ENCODE measurements at regions not wholly inside any gene's neighbourhood (a gene's known extent, or its start where the extent isn't known, plus 50 kb on each side); places are given as distances from the start of the nearest gene placed in this dataset.

GRCh38 chr5:6907320-6907918 lies 194.2 kb downstream of the TENT4A start:
- no peaks in the 10 kb centered on the region for H3K36me3 ChIP-seq (replicated peaks; ENCODE audit: control insufficient read depth, insufficient read depth, low read length)
- no peaks in the 10 kb centered on the region for H3K27me3 ChIP-seq (ENCODE audit: control insufficient read depth, insufficient read depth, low read length)
- no peak overlapping the region for H3K4me3 ChIP-seq (ENCODE audit: insufficient read depth, low read depth, low read length)

GRCh38 chr5:6909901-6910300 lies 196.7 kb downstream of the TENT4A start:
- H3K4me3 ChIP-seq (ENCODE audit: insufficient read depth, low read depth, low read length): no peak overlapping the region
- DNase-seq: no peak
- H3K36me3 ChIP-seq (replicated peaks; ENCODE audit: control insufficient read depth, insufficient read depth, low read length): no peaks in the 10 kb centered on the region
- H3K27me3 ChIP-seq (ENCODE audit: control insufficient read depth, insufficient read depth, low read length): no peaks in the 10 kb centered on the region

More at GRCh38 chr5:6907320-6907918, 194.2 kb downstream of the TENT4A start:
- no peak for DNase-seq

GRCh38 chr5:6910950-6911349 lies 197.7 kb downstream of the TENT4A start:
- no peaks in the 10 kb centered on the region for H3K27me3 ChIP-seq (ENCODE audit: control insufficient read depth, insufficient read depth, low read length)

GRCh38 chr5:6914347-6914746 lies 201.1 kb downstream of the TENT4A start:
- Histone ChIP-seq H3K4me3 (ENCODE audit: insufficient read depth, low read depth, low read length) (no peak overlapping the region), H3K27me3 (ENCODE audit: control insufficient read depth, insufficient read depth, low read length) (no peaks in the 10 kb centered on the region), H3K36me3 (replicated peaks; ENCODE audit: control insufficient read depth, insufficient read depth, low read length) (no peaks in the 10 kb centered on the region)
- no peak for DNase-seq

More at GRCh38 chr5:6910950-6911349, 197.7 kb downstream of the TENT4A start:
- no peak for DNase-seq
- no peaks in the 10 kb centered on the region for H3K36me3 ChIP-seq (replicated peaks; ENCODE audit: control insufficient read depth, insufficient read depth, low read length)
- H3K4me3 ChIP-seq (ENCODE audit: insufficient read depth, low read depth, low read length): no peak overlapping the region

- no peak overlapping the region for H3K4me3 ChIP-seq (ENCODE audit: insufficient read depth, low read depth, low read length)
- no peaks in the 10 kb centered on the region for H3K36me3 ChIP-seq (replicated peaks; ENCODE audit: control insufficient read depth, insufficient read depth, low read length)
- H3K27me3 ChIP-seq (ENCODE audit: control insufficient read depth, insufficient read depth, low read length): no peaks in the 10 kb centered on the region
- DNase-seq: no peak
Observed at GRCh38 chr5:6915574-6915973, 202.3 kb downstream of the TENT4A start.

GRCh38 chr5:6918255-6918654 lies 205.0 kb downstream of the TENT4A start:
- Histone ChIP-seq H3K4me3 (ENCODE audit: insufficient read depth, low read depth, low read length) (no peak overlapping the region), H3K36me3 (replicated peaks; ENCODE audit: control insufficient read depth, insufficient read depth, low read length) (no peaks in the 10 kb centered on the region), H3K27me3 (ENCODE audit: control insufficient read depth, insufficient read depth, low read length) (no peaks in the 10 kb centered on the region)
- no peak for DNase-seq

- DNase-seq: no peak
- Histone ChIP-seq H3K27me3 (ENCODE audit: control insufficient read depth, insufficient read depth, low read length) (no peaks in the 10 kb centered on the region), H3K4me3 (ENCODE audit: insufficient read depth, low read depth, low read length) (no peak overlapping the region)
Observed at GRCh38 chr5:6920628-6921256, 207.5 kb downstream of the TENT4A start.

GRCh38 chr5:6926491-6927038 lies 213.3 kb downstream of the TENT4A start:
- Histone ChIP-seq H3K36me3 (replicated peaks; ENCODE audit: control insufficient read depth, insufficient read depth, low read length) (no peaks in the 10 kb centered on the region), H3K4me3 (ENCODE audit: insufficient read depth, low read depth, low read length) (no peak overlapping the region), H3K27me3 (ENCODE audit: control insufficient read depth, insufficient read depth, low read length) (no peaks in the 10 kb centered on the region)
- DNase-seq: no peak

More at GRCh38 chr5:6920628-6921256, 207.5 kb downstream of the TENT4A start:
- H3K36me3 ChIP-seq (replicated peaks; ENCODE audit: control insufficient read depth, insufficient read depth, low read length): no peaks in the 10 kb centered on the region

- Histone ChIP-seq H3K4me3 (ENCODE audit: insufficient read depth, low read depth, low read length) (no peak overlapping the region), H3K27me3 (ENCODE audit: control insufficient read depth, insufficient read depth, low read length) (no peaks in the 10 kb centered on the region), H3K36me3 (replicated peaks; ENCODE audit: control insufficient read depth, insufficient read depth, low read length) (no peaks in the 10 kb centered on the region)
- no peak for DNase-seq
Observed at GRCh38 chr5:6936031-6936430, 222.8 kb downstream of the TENT4A start.

- H3K27me3 ChIP-seq (ENCODE audit: control insufficient read depth, insufficient read depth, low read length): no peaks in the 10 kb centered on the region
- no peak for DNase-seq
- H3K36me3 ChIP-seq (replicated peaks; ENCODE audit: control insufficient read depth, insufficient read depth, low read length): no peaks in the 10 kb centered on the region
- H3K4me3 ChIP-seq (ENCODE audit: insufficient read depth, low read depth, low read length): no peak overlapping the region
Observed at GRCh38 chr5:6937677-6938076, 224.4 kb downstream of the TENT4A start.

- H3K36me3 ChIP-seq (replicated peaks; ENCODE audit: control insufficient read depth, insufficient read depth, low read length): no peaks in the 10 kb centered on the region
- no peak for DNase-seq
- no peak overlapping the region for H3K4me3 ChIP-seq (ENCODE audit: insufficient read depth, low read depth, low read length)
- no peaks in the 10 kb centered on the region for H3K27me3 ChIP-seq (ENCODE audit: control insufficient read depth, insufficient read depth, low read length)
Observed at GRCh38 chr5:6941631-6942030, 228.4 kb downstream of the TENT4A start.

GRCh38 chr5:6943197-6944112 lies 230.2 kb downstream of the TENT4A start:
- Histone ChIP-seq H3K4me3 (ENCODE audit: insufficient read depth, low read depth, low read length) (no peak overlapping the region), H3K27me3 (ENCODE audit: control insufficient read depth, insufficient read depth, low read length) (no peaks in the 10 kb centered on the region), H3K36me3 (replicated peaks; ENCODE audit: control insufficient read depth, insufficient read depth, low read length) (no peaks in the 10 kb centered on the region)
- no peak for DNase-seq

GRCh38 chr5:6948562-6948961 lies 235.3 kb downstream of the TENT4A start:
- DNase-seq: no peak
- Histone ChIP-seq H3K36me3 (replicated peaks; ENCODE audit: control insufficient read depth, insufficient read depth, low read length) (no peaks in the 10 kb centered on the region), H3K4me3 (ENCODE audit: insufficient read depth, low read depth, low read length) (no peak overlapping the region), H3K27me3 (ENCODE audit: control insufficient read depth, insufficient read depth, low read length) (no peaks in the 10 kb centered on the region)

GRCh38 chr5:6949230-6949629 lies 236.0 kb downstream of the TENT4A start:
- DNase-seq: no peak
- Histone ChIP-seq H3K36me3 (replicated peaks; ENCODE audit: control insufficient read depth, insufficient read depth, low read length) (no peaks in the 10 kb centered on the region), H3K27me3 (ENCODE audit: control insufficient read depth, insufficient read depth, low read length) (no peaks in the 10 kb centered on the region), H3K4me3 (ENCODE audit: insufficient read depth, low read depth, low read length) (no peak overlapping the region)

Data from H7 (cell line).